HCT116 (cell line): ENCODE measurements at regions not wholly inside any gene's neighbourhood (a gene's known extent, or its start where the extent isn't known, plus 50 kb on each side); places are given as distances from the start of the nearest gene placed in this dataset.

ENCODE experiments used
- ATAC-seq: fragments of 200-7000 bp; cut with Tn5 transposase; 2 replicates; pipeline ENCODE4 v1.9.1; 2020; ENCODE audit warnings: mild to moderate bottlenecking, moderate library complexity
- BruUV-seq: library from RNA; stranded (reverse); fragments of 400-500 nt; replicated peaks from 2 replicates; lab custom pipeline; 2021; lab: Mats Ljungman, UMichigan
- CTCF ChIA-PET: fragments of 300-600 bp; sonication (Branson Sonifier 250); formaldehyde crosslinking; loops from one replicate; lab custom pipeline; 2021; ENCODE audit warnings: antibody characterized with exemption; lab: Charles Lee
- POLR2A ChIA-PET: fragments of 300-600, 350-600 bp; sonication (Branson Sonifier 250); formaldehyde crosslinking; loops from one replicate; lab custom pipeline; 2021; ENCODE audit warnings: antibody characterized with exemption; lab: Charles Lee
- RAD21 ChIA-PET, 2 experiments: fragments of 300-600 bp; sonication (Branson Sonifier 250); formaldehyde crosslinking; loops; one replicate each; lab custom pipeline; 2023; ENCODE audit warnings: low total read pairs in 2 of 2; ENCODE audit not compliant: uncharacterized antibody in 2 of 2, unreplicated experiment in 2 of 2, low non-redundant PET in 1 of 2; lab: Charles Lee
- DNase-seq: peaks from one replicate; pipeline ENCODE4 v3.0.0-alpha.2; 2010; ENCODE audit warnings: low read depth, low spot score
- H2AFZ ChIP-seq: fragments of 200-600 bp; shearing (Covaris generic), sonication (generic); 2 replicates; pipeline ENCODE4 v1.6.1; 2017; ENCODE audit warnings: low read depth, mixed run types, mixed read lengths, antibody characterized with exemption, low read length; ENCODE audit not compliant: poor library complexity, severe bottlenecking
- H3K27ac ChIP-seq: 2 replicates; pipeline ENCODE4 v1.5.1; 2012; ENCODE audit warnings: low read depth, low read length
- H3K27me3 ChIP-seq: fragments of 200-600 bp; sonication (generic); 2 replicates; pipeline ENCODE4 v1.6.1; 2016; ENCODE audit warnings: mixed run types, low read length, mixed read lengths; ENCODE audit not compliant: insufficient read depth
- H3K36me3 ChIP-seq, 2 experiments: fragments of 200-500 bp in 1 of 2; fragments of 200-600 bp in 1 of 2; sonication (Bioruptor generic) in 1 of 2; sonication (generic) in 1 of 2; 2 replicates each; pipeline versions ENCODE4 v1.5.1 to v1.6.1; 2014 to 2016; ENCODE audit warnings: low read length in 2 of 2, inconsistent platforms in 1 of 2, mixed read lengths in 1 of 2, mixed run types in 1 of 2; ENCODE audit not compliant: insufficient read depth in 2 of 2, control insufficient read depth in 1 of 2
- H3K4me1 ChIP-seq, 2 experiments: fragments of 200-600 bp in 1 of 2; sonication (generic) in 1 of 2; 2 replicates each; pipeline versions ENCODE4 v1.5.1 to v1.6.1; 2012 to 2017; ENCODE audit warnings: low read length in 2 of 2, inconsistent platforms in 1 of 2, mild to moderate bottlenecking in 1 of 2, mixed read lengths in 1 of 2, mixed run types in 1 of 2, moderate library complexity in 1 of 2; ENCODE audit not compliant: insufficient read depth in 2 of 2, control insufficient read depth in 1 of 2
- H3K4me2 ChIP-seq: fragments of 200-600 bp; sonication (generic); 2 replicates; pipeline ENCODE4 v1.6.1; 2017; ENCODE audit warnings: mixed run types, low read length, mixed read lengths
- H3K4me3 ChIP-seq, 2 experiments: fragments of 200-600 bp in 1 of 2; sonication (generic) in 1 of 2; replicated peaks in 1 of 2; 2 replicates each; pipeline ENCODE4 v1.5.1; 2011 to 2016; ENCODE audit warnings: low read length in 2 of 2, control low read depth in 1 of 2, low read depth in 1 of 2, mild to moderate bottlenecking in 1 of 2, mixed read lengths in 1 of 2, mixed run types in 1 of 2
- H3K79me2 ChIP-seq: fragments of 200-600 bp; sonication (generic); 2 replicates; pipeline ENCODE4 v1.6.1; 2017; ENCODE audit warnings: mild to moderate bottlenecking, mixed run types, low read length, moderate library complexity, mixed read lengths; ENCODE audit not compliant: insufficient read depth
- H3K9ac ChIP-seq: fragments of 200-600 bp; sonication (generic); 2 replicates; pipeline ENCODE4 v1.6.1; 2016; ENCODE audit warnings: low read length, mixed read lengths
- H3K9me2 ChIP-seq: fragments of 200-600 bp; sonication (generic), shearing (Covaris generic); 2 replicates; pipeline ENCODE4 v1.6.1; 2017; ENCODE audit warnings: mixed run types, mild to moderate bottlenecking, moderate library complexity; ENCODE audit not compliant: insufficient read depth
- H3K9me3 ChIP-seq, 2 experiments: fragments of 200-500 bp in 1 of 2; fragments of 200-600 bp in 1 of 2; sonication (Bioruptor generic) in 1 of 2; sonication (generic) in 1 of 2; 2 replicates each; pipeline ENCODE4 v1.6.1; 2014 to 2017; ENCODE audit warnings: low read length in 2 of 2, mixed read lengths in 2 of 2, inconsistent platforms in 1 of 2, low read depth in 1 of 2, mild to moderate bottlenecking in 1 of 2, mixed run types in 1 of 2, moderate library complexity in 1 of 2; ENCODE audit not compliant: control insufficient read depth in 1 of 2, insufficient read depth in 1 of 2
- H4K20me1 ChIP-seq: fragments of 200-600 bp; sonication (generic), shearing (Covaris generic); 2 replicates; pipeline ENCODE4 v1.6.1; 2017; ENCODE audit warnings: mixed run types, mild to moderate bottlenecking, moderate library complexity; ENCODE audit not compliant: insufficient read depth
- CEBPB ChIP-seq: IDR thresholded peaks from 2 replicates; pipeline ENCODE4 v1.6.1; 2012; ENCODE audit warnings: low read depth
- EGR1 ChIP-seq: IDR thresholded peaks from 2 replicates; pipeline ENCODE4 v1.6.1; 2012; ENCODE audit warnings: low read depth
- ELF1 ChIP-seq: IDR thresholded peaks from 2 replicates; pipeline ENCODE4 v1.6.1; 2012; ENCODE audit warnings: low read depth, borderline replicate concordance
- EZH2 ChIP-seq: fragments of 200-600 bp; sonication (generic); IDR thresholded peaks from 2 replicates; pipeline ENCODE4 v1.6.1; 2017; ENCODE audit warnings: antibody characterized with exemption, mixed run types
- EZH2phosphoT487 ChIP-seq: fragments of 200-600 bp; IDR thresholded peaks from 2 replicates; pipeline ENCODE4 v1.6.1; 2018; ENCODE audit warnings: antibody characterized with exemption, borderline replicate concordance
- FOSL1 ChIP-seq: IDR thresholded peaks from 2 replicates; pipeline ENCODE4 v1.6.1; 2012; ENCODE audit warnings: low read depth
- JUND ChIP-seq: IDR thresholded peaks from 2 replicates; pipeline ENCODE4 v1.6.1; 2012
- POLR2A ChIP-seq: IDR thresholded peaks from 2 replicates; pipeline ENCODE4 v1.7.0; 2011; ENCODE audit warnings: borderline replicate concordance; ENCODE audit not compliant: insufficient read depth, insufficient read length; ENCODE audit errors: extremely low read depth
- POLR2AphosphoS5 ChIP-seq: IDR thresholded peaks from 2 replicates; pipeline ENCODE4 v1.6.1; 2011; ENCODE audit warnings: mild to moderate bottlenecking, low read depth, low read length, moderate library complexity
- RAD21 ChIP-seq: IDR thresholded peaks from 2 replicates; pipeline ENCODE4 v1.6.1; 2012; ENCODE audit warnings: low read depth, mild to moderate bottlenecking
- SIN3A ChIP-seq: IDR thresholded peaks from 2 replicates; pipeline ENCODE4 v1.6.1; 2012; ENCODE audit warnings: low read depth
- SRF ChIP-seq: IDR thresholded peaks from 2 replicates; pipeline ENCODE4 v1.6.1; 2012; ENCODE audit warnings: low read depth
- TCF7L2 ChIP-seq: IDR thresholded peaks from 2 replicates; pipeline ENCODE4 v1.7.0; 2011; ENCODE audit warnings: borderline replicate concordance, inconsistent platforms; ENCODE audit not compliant: insufficient read depth, insufficient read length; ENCODE audit errors: extremely low read depth
- ZFX ChIP-seq: fragments of 450-650 bp; IDR thresholded peaks from 2 replicates; pipeline ENCODE4 v1.6.1; 2017
- ZNF274 ChIP-seq: fragments of 200-500 bp; sonication (Bioruptor generic); IDR thresholded peaks from 2 replicates; pipeline ENCODE4 v1.6.1; 2014; ENCODE audit warnings: mild to moderate bottlenecking, low read depth, low read length, inconsistent platforms
- intact Hi-C: fragments of 100-400 bp; cut with micrococcal nuclease; formaldehyde crosslinking; loops from 2 replicates; pipeline ENCODE4 v1.10.0; 2022
- TF ChIP-seq, protein P1 (sequence below): IDR thresholded peaks from 2 replicates; pipeline ENCODE4 v1.6.1; 2011; ENCODE audit warnings: mild to moderate bottlenecking, low read length, moderate library complexity; ENCODE audit not compliant: insufficient replicate concordance; ENCODE audit errors: extremely low read depth
- TF ChIP-seq, protein P2 (sequence below): IDR thresholded peaks from 2 replicates; pipeline ENCODE4 v1.6.1; 2012; ENCODE audit warnings: low read depth
- TF ChIP-seq, protein P3 (sequence below): IDR thresholded peaks from 2 replicates; pipeline ENCODE4 v1.6.1; 2012

DNA sequence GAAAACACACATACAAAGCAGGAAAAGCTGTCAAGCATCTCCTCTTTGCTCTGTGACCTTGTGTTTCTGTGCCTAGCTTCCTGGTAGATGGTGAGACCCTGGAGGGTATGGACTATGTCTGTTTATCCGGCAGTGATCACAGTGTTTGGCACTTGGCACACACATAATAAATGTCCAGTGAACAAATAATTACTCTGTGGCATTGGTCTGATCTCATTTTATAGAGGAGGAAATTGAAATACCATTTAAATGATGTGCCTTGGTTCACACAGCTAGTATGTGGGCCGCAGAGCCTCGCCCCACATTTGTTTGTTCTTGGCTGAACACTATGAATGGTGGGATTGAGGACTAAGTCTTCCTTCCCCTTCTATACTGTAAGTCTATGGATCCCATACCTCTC lies 104.7 kb upstream of the SPON1 start:
- no peaks in the 10 kb centered on the region; the same call in 1 of the 2 replicates for H3K27me3 ChIP-seq

More for the DNA sequence above, 104.7 kb upstream of the SPON1 start:
- H2AFZ ChIP-seq, result no peak overlapping the region
- no peaks in the 10 kb centered on the region for H4K20me1 ChIP-seq
- intact Hi-C loops, result no loop called here
- H3K4me2 ChIP-seq, result no peak overlapping the region
- ChIA-PET POLR2A (no interaction called here), RAD21 (no interaction called here), CTCF (no interaction called here)
- H3K27ac ChIP-seq, result no peak overlapping the region
- H3K9me3 ChIP-seq, result no peaks in the 10 kb centered on the region
- DNase-seq, result no peak
- ATAC-seq, result no peak
- no peaks in the 10 kb centered on the region for H3K9me2 ChIP-seq
- no TSS peak for BruUV-seq
- no peak for TF ChIP-seq SRF
- TF ChIP-seq POLR2A, result no peak
- no peak for TF ChIP-seq CEBPB
- TF ChIP-seq POLR2AphosphoS5, result no peak
- no peak for TF ChIP-seq ELF1
- no peak for TF ChIP-seq EZH2phosphoT487
- no peak for TF ChIP-seq SIN3A
- TF ChIP-seq, protein P1, sequence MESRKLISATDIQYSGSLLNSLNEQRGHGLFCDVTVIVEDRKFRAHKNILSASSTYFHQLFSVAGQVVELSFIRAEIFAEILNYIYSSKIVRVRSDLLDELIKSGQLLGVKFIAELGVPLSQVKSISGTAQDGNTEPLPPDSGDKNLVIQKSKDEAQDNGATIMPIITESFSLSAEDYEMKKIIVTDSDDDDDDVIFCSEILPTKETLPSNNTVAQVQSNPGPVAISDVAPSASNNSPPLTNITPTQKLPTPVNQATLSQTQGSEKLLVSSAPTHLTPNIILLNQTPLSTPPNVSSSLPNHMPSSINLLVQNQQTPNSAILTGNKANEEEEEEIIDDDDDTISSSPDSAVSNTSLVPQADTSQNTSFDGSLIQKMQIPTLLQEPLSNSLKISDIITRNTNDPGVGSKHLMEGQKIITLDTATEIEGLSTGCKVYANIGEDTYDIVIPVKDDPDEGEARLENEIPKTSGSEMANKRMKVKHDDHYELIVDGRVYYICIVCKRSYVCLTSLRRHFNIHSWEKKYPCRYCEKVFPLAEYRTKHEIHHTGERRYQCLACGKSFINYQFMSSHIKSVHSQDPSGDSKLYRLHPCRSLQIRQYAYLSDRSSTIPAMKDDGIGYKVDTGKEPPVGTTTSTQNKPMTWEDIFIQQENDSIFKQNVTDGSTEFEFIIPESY, result no peak
- no peak for TF ChIP-seq ZNF274
- TF ChIP-seq TCF7L2, result no peak
- TF ChIP-seq FOSL1, result no peak
- TF ChIP-seq, protein P2, sequence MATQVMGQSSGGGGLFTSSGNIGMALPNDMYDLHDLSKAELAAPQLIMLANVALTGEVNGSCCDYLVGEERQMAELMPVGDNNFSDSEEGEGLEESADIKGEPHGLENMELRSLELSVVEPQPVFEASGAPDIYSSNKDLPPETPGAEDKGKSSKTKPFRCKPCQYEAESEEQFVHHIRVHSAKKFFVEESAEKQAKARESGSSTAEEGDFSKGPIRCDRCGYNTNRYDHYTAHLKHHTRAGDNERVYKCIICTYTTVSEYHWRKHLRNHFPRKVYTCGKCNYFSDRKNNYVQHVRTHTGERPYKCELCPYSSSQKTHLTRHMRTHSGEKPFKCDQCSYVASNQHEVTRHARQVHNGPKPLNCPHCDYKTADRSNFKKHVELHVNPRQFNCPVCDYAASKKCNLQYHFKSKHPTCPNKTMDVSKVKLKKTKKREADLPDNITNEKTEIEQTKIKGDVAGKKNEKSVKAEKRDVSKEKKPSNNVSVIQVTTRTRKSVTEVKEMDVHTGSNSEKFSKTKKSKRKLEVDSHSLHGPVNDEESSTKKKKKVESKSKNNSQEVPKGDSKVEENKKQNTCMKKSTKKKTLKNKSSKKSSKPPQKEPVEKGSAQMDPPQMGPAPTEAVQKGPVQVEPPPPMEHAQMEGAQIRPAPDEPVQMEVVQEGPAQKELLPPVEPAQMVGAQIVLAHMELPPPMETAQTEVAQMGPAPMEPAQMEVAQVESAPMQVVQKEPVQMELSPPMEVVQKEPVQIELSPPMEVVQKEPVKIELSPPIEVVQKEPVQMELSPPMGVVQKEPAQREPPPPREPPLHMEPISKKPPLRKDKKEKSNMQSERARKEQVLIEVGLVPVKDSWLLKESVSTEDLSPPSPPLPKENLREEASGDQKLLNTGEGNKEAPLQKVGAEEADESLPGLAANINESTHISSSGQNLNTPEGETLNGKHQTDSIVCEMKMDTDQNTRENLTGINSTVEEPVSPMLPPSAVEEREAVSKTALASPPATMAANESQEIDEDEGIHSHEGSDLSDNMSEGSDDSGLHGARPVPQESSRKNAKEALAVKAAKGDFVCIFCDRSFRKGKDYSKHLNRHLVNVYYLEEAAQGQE, result no peak
- TF ChIP-seq RAD21, result no peak
- TF ChIP-seq EZH2, result no peak
- TF ChIP-seq JUND, result no peak
- TF ChIP-seq, protein P3, sequence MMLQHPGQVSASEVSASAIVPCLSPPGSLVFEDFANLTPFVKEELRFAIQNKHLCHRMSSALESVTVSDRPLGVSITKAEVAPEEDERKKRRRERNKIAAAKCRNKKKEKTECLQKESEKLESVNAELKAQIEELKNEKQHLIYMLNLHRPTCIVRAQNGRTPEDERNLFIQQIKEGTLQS, result no peak
- no peak for TF ChIP-seq ZFX
- TF ChIP-seq EGR1, result no peak
- H3K79me2 ChIP-seq, result no peaks in the 10 kb centered on the region
- no peak overlapping the region for H3K4me3 ChIP-seq
- H3K4me1 ChIP-seq, result peaks cover 0 to 10% of the 10 kb centered on the region in 2 experiments; a peak in 1 of 4 replicates
- no peaks in the 10 kb centered on the region for H3K36me3 ChIP-seq
- no peak overlapping the region for H3K9ac ChIP-seq
